ENCODE measurements at regions not wholly inside any gene's neighbourhood (a gene's known extent, or its start where the extent isn't known, plus 50 kb on each side); places are given as distances from the start of the nearest gene placed in this dataset.

- DNase-seq = no peak
- no peak for TF ChIP-seq CTCF (IDR thresholded peaks at IDR 0.05)
- H3K36me3 ChIP-seq = no peaks in the 10 kb centered on the region
- no peak overlapping the region for H3K4me3 ChIP-seq
- intact Hi-C loops (cut with DNase I; ENCODE audit: low total_unique reads) = no loop called here
- H3K27ac ChIP-seq = no peak overlapping the region
- H3K4me1 ChIP-seq = no peaks in the 10 kb centered on the region
- H3K27me3 ChIP-seq = no peaks in the 10 kb centered on the region
- H3K9me3 ChIP-seq = no peaks in the 10 kb centered on the region
Observed at GRCh38 chr11:80156062-80156461, 715.2 kb upstream of the TENM4 start.

- Histone ChIP-seq H3K27ac (no peak overlapping the region), H3K9me3 (no peaks in the 10 kb centered on the region), H3K36me3 (no peaks in the 10 kb centered on the region), H3K27me3 (no peaks in the 10 kb centered on the region), H3K4me3 (no peak overlapping the region), H3K4me1 (no peaks in the 10 kb centered on the region)
- no peak for DNase-seq
- intact Hi-C loops (cut with DNase I; ENCODE audit: low total_unique reads) = no loop called here
- no peak for TF ChIP-seq CTCF (IDR thresholded peaks at IDR 0.05)
Observed at GRCh38 chr11:80155412-80156017, 714.7 kb upstream of the TENM4 start.

- intact Hi-C loops (cut with DNase I; ENCODE audit: low total_unique reads) = no loop called here
- Histone ChIP-seq H3K4me1 (no peaks in the 10 kb centered on the region), H3K27me3 (no peaks in the 10 kb centered on the region), H3K36me3 (no peaks in the 10 kb centered on the region), H3K27ac (no peak overlapping the region), H3K9me3 (no peaks in the 10 kb centered on the region), H3K4me3 (no peak overlapping the region)
- DNase-seq = no peak
- TF ChIP-seq CTCF (IDR thresholded peaks at IDR 0.05) = no peak
Observed at GRCh38 chr11:80146232-80146631, 705.4 kb upstream of the TENM4 start.

- TF ChIP-seq CTCF (IDR thresholded peaks at IDR 0.05) = no peak
- Histone ChIP-seq H3K27ac (no peak overlapping the region), H3K36me3 (no peaks in the 10 kb centered on the region), H3K9me3 (no peaks in the 10 kb centered on the region), H3K27me3 (no peaks in the 10 kb centered on the region), H3K4me3 (no peak overlapping the region), H3K4me1 (no peaks in the 10 kb centered on the region)
- intact Hi-C loops (cut with DNase I; ENCODE audit: low total_unique reads) = no loop called here
- DNase-seq = no peak
Observed at GRCh38 chr11:80144897-80145594, 704.2 kb upstream of the TENM4 start.

GRCh38 chr11:80136991-80137390 is 696.2 kb upstream of the TENM4 start:
- no peaks in the 10 kb centered on the region for H3K27me3 ChIP-seq
- H3K9me3 ChIP-seq = no peaks in the 10 kb centered on the region
- H3K27ac ChIP-seq = no peak overlapping the region
- no peaks in the 10 kb centered on the region for H3K4me1 ChIP-seq
- intact Hi-C loops (cut with DNase I; ENCODE audit: low total_unique reads) = no loop called here
- no peaks in the 10 kb centered on the region for H3K36me3 ChIP-seq
- no peak for TF ChIP-seq CTCF (IDR thresholded peaks at IDR 0.05)
- DNase-seq = no peak
- H3K4me3 ChIP-seq = no peak overlapping the region

Measured in tibial artery (tissue), 4 donors.